Heart left ventricle (tissue), 16 donors: ENCODE measurements at regions not wholly inside any gene's neighbourhood (a gene's known extent, or its start where the extent isn't known, plus 50 kb on each side); places are given as distances from the start of the nearest gene placed in this dataset.
A peak's percentile ranks its signal among the peaks of the same experiment; 100 is the strongest.

Source experiments
- ATAC-seq, 4 donors: fragments of 200-7000 bp; cut with Tn5 transposase; one replicate each; pipeline ENCODE4 v1.9.1; 2020 to 2022; ENCODE audit warnings: moderate library complexity in 4 of 4, mild to moderate bottlenecking in 3 of 4, moderate number of reproducible peaks in 1 of 4
- DNase-seq, 5 donors: peaks; one replicate each; pipeline ENCODE4 v3.0.0-alpha.2; 2020
- H3K27ac ChIP-seq, 12 donors: fragments of 200-600 bp; sonication (generic) in 4 of 12; one replicate each; pipeline versions ENCODE4 v1.5.0 to v1.8.0; 2016 to 2022; ENCODE audit warnings: mild to moderate bottlenecking in 2 of 12
- H3K27me3 ChIP-seq, 9 donors: fragments of 200-600 bp; sonication (generic) in 2 of 9; one replicate each; pipeline versions ENCODE4 v1.5.1 to v1.8.0; 2016 to 2022; ENCODE audit warnings: mild to moderate bottlenecking in 3 of 9
- H3K36me3 ChIP-seq, 9 donors: fragments of 200-600 bp; sonication (generic) in 2 of 9; one replicate each; pipeline versions ENCODE4 v1.5.0 to v1.8.0; 2018 to 2022; ENCODE audit warnings: mild to moderate bottlenecking in 2 of 9
- H3K4me1 ChIP-seq, 12 donors: fragments of 200-600 bp; sonication (generic) in 4 of 12; one replicate each; pipeline versions ENCODE4 v1.5.0 to v1.8.0; 2016 to 2022; ENCODE audit warnings: mild to moderate bottlenecking in 3 of 12
- H3K4me3 ChIP-seq, 12 donors: fragments of 200-600 bp; sonication (generic) in 4 of 12; one replicate each; pipeline versions ENCODE4 v1.5.0 to v1.8.0; 2017 to 2022; ENCODE audit warnings: mild to moderate bottlenecking in 9 of 12, moderate library complexity in 4 of 12
- H3K9me3 ChIP-seq, 12 donors: fragments of 200-600 bp; sonication (generic) in 4 of 12; one replicate each; pipeline versions ENCODE4 v1.5.0 to v1.8.0; 2016 to 2022; ENCODE audit warnings: mild to moderate bottlenecking in 1 of 12
- CTCF ChIP-seq, 12 donors: fragments of 200-600 bp; sonication (generic) in 4 of 12; IDR thresholded peaks; one replicate each; pipeline versions ENCODE4 v1.5.0 to v1.8.0; 2018 to 2022; ENCODE audit warnings: antibody characterized with exemption in 12 of 12, mild to moderate bottlenecking in 5 of 12
- POLR2A ChIP-seq, 2 donors: fragments of 450-650 bp; IDR thresholded peaks; one replicate each; pipeline ENCODE4 v1.6.1; 2017; ENCODE audit warnings: antibody characterized with exemption in 2 of 2, mild to moderate bottlenecking in 2 of 2, moderate library complexity in 2 of 2
- WGBS, 4 donors: extraction: QIAGEN DNeasy Blood & Tissue Kit in 2 of 4; methylation state at CpG; one replicate each; pipeline versions ENCODE4 v1.1.5 to v1.1.7; 2013 to 2018; 5-methylcytosine and 5-hydroxymethylcytosine counted together
- intact Hi-C, 10 donors: fragments of 100-400 bp; cut with DNase I; formaldehyde crosslinking; loops; one replicate each; pipeline versions ENCODE4 v1.11.1 to v1.14.2; 2022
- donor health status: ischemic (EF 13 %, LVEDD 7.1; RV severe dilation, severe dysfunction).
- donor health status: healthy with polysubstance abuse.
- donor health status: DM: no; HTN: yes; CAD: no.
- donor health status: DM: no; HTN: no; CAD: no.
- donor health status: ischemic (EF 25% LVEDD 6.9; RV normal size, moderate dysfunction).
- donor health status: ischemic (EF 25% LVEDD 5.7; RV mildly dilated, moderate dysfunction).
- donor health status: healthy.
- donor health status: DM: yes; HTN: yes; CAD: no.
- donor health status: ischemic (EF 35%, LVEDD 5.7; RV mildly dilated, moderate dysfunction).
- donor health status: nonischemic (EF 11% LVEDD 7.7; RV severe dilation, severe dysfunction).
- donor health status: DM: yes; HTN: yes; CAD: no.
- donor health status: PGD.
- donor health status: ischemic (EF 29% LVEDD 5.4; RV normal size, mild dysfunction).
- donor health status: nonischemic (EF 23%, LVEDD 6.1; RV moderate dilation, normal function).

GRCh38 chr9:107853461-107853860 lies 363.9 kb upstream of the KLF4 start:
- Histone ChIP-seq H3K4me3 (no peak overlapping the region), H3K9me3 (peaks cover 0 to 28% (median 13%) of the 10 kb centered on the region in 12 donors), H3K27ac (no peak overlapping the region), H3K4me1 (peaks cover 0 to 6% (median 0%) of the 10 kb centered on the region in 12 donors), H3K36me3 (no peaks in the 10 kb centered on the region), H3K27me3 (no peaks in the 10 kb centered on the region)
- DNase-seq (no peak), ATAC-seq (no peak)
- TF ChIP-seq POLR2A (IDR thresholded peaks at IDR 0.05) (no peak), CTCF (IDR thresholded peaks at IDR 0.05) (no peak)
- WGBS, 4 donors = 82 to 87% (median 86%) methylated on average over 6 of the region's 6 CpGs
- intact Hi-C loops = no loop called here

- Histone ChIP-seq H3K9me3 (peaks cover 0 to 28% (median 13%) of the 10 kb centered on the region in 12 donors), H3K36me3 (no peaks in the 10 kb centered on the region), H3K4me3 (no peak overlapping the region), H3K27ac (no peak overlapping the region), H3K27me3 (no peaks in the 10 kb centered on the region), H3K4me1 (peaks cover 0 to 12% (median 0%) of the 10 kb centered on the region in 12 donors)
- TF ChIP-seq POLR2A (IDR thresholded peaks at IDR 0.05) = no peak
- TF ChIP-seq CTCF (IDR thresholded peaks at IDR 0.05) = no peak
- no peak for DNase-seq
- ATAC-seq = no peak
- intact Hi-C loops = no loop called here
Measured at GRCh38 chr9:107852891-107853290, 363.3 kb upstream of the KLF4 start.

- no peaks in the 10 kb centered on the region for H3K36me3 ChIP-seq
- WGBS, 4 donors = 83 to 94% (median 93%) methylated on average over 6 of the region's 6 CpGs
- ATAC-seq = no peak
- no peak overlapping the region for H3K27ac ChIP-seq
- H3K4me3 ChIP-seq = no peak overlapping the region
- no peak for DNase-seq
- H3K4me1 ChIP-seq = peaks cover 0 to 19% (median 0%) of the 10 kb centered on the region in 12 donors
- no peak for TF ChIP-seq POLR2A (IDR thresholded peaks at IDR 0.05)
- no peak for TF ChIP-seq CTCF (IDR thresholded peaks at IDR 0.05)
- intact Hi-C loops = no loop called here
- H3K9me3 ChIP-seq = peaks cover 0 to 18% (median 11%) of the 10 kb centered on the region in 12 donors
- no peaks in the 10 kb centered on the region for H3K27me3 ChIP-seq
Measured at GRCh38 chr9:107850653-107851052, 361.1 kb upstream of the KLF4 start.

GRCh38 chr9:107847978-107848964 lies 358.7 kb upstream of the KLF4 start:
- ATAC-seq = no peak
- TF ChIP-seq CTCF (IDR thresholded peaks at IDR 0.05) (no peak), POLR2A (IDR thresholded peaks at IDR 0.05) (no peak)
- WGBS, 4 donors = 72 to 73% (median 72%) methylated on average over 6 of the region's 6 CpGs
- intact Hi-C loops = no loop called here
- Histone ChIP-seq H3K4me1 (peaks cover 0 to 19% (median 0%) of the 10 kb centered on the region in 12 donors), H3K27ac (peak overlapping the region in 2 of 12 donors; percentile 20 to 81), H3K4me3 (no peak overlapping the region), H3K9me3 (no peaks in the 10 kb centered on the region), H3K36me3 (no peaks in the 10 kb centered on the region), H3K27me3 (no peaks in the 10 kb centered on the region)
- DNase-seq = no peak
